Panc1 (cell line): ENCODE measurements at regions not wholly inside any gene's neighbourhood (a gene's known extent, or its start where the extent isn't known, plus 50 kb on each side); places are given as distances from the start of the nearest gene placed in this dataset.

Experiments used
- ATAC-seq: fragments of 200-7000 bp; cut with Tn5 transposase; 2 replicates; pipeline ENCODE4 v1.9.1; 2020; ENCODE audit warnings: mild to moderate bottlenecking, moderate library complexity
- BruUV-seq: library from RNA; stranded (reverse); fragments of 400-500 nt; replicated peaks from 2 replicates; lab custom pipeline; 2021; lab: Mats Ljungman, UMichigan
- CTCF ChIA-PET: fragments of 300-600 bp; sonication (Branson Sonifier 250); formaldehyde crosslinking; loops from one replicate; lab custom pipeline; 2022; ENCODE audit warnings: antibody characterized with exemption; lab: Charles Lee
- POLR2A ChIA-PET: fragments of 300-600 bp; sonication (Branson Sonifier 250); formaldehyde crosslinking; loops from one replicate; lab custom pipeline; 2022; ENCODE audit warnings: antibody characterized with exemption; lab: Charles Lee
- DNase-seq: peaks from one replicate; pipeline ENCODE4 v3.0.0-alpha.2; 2010; ENCODE audit warnings: low read depth, low spot score
- H3K27ac ChIP-seq: 2 replicates; pipeline ENCODE4 v1.5.1; 2011; ENCODE audit warnings: mild to moderate bottlenecking, low read length, inconsistent platforms
- H3K27me3 ChIP-seq: fragments of 200-500 bp; sonication (Bioruptor generic); 2 replicates; pipeline ENCODE4 v1.6.0; 2014; ENCODE audit warnings: low read length, inconsistent platforms; ENCODE audit not compliant: control insufficient read depth, insufficient read depth
- H3K36me3 ChIP-seq: fragments of 200-500 bp; sonication (Bioruptor generic); 2 replicates; pipeline ENCODE4 v1.5.1; 2014; ENCODE audit warnings: inconsistent platforms, mild to moderate bottlenecking, low read length, moderate library complexity; ENCODE audit not compliant: control insufficient read depth, insufficient read depth
- H3K4me1 ChIP-seq: 2 replicates; pipeline ENCODE4 v1.5.1; 2011; ENCODE audit warnings: inconsistent platforms, mild to moderate bottlenecking, low read length, moderate library complexity; ENCODE audit not compliant: control insufficient read depth, insufficient read depth
- H3K4me3 ChIP-seq, 2 experiments: 2 replicates each; pipeline ENCODE4 v1.5.1; 2011 to 2012; ENCODE audit warnings: low read depth in 2 of 2, low read length in 2 of 2, mild to moderate bottlenecking in 2 of 2, inconsistent platforms in 1 of 2, moderate library complexity in 1 of 2
- H3K9me3 ChIP-seq: fragments of 200-500 bp; sonication (Bioruptor generic); 2 replicates; pipeline ENCODE4 v1.5.1; 2014; ENCODE audit warnings: low read depth, mild to moderate bottlenecking, inconsistent platforms, low read length, moderate library complexity; ENCODE audit not compliant: control insufficient read depth, insufficient read depth
- CTCF ChIP-seq: fragments of 450-650 bp; IDR thresholded peaks from 2 replicates; pipeline ENCODE4 v1.5.1; 2017; ENCODE audit warnings: mild to moderate bottlenecking
- POLR2AphosphoS5 ChIP-seq: IDR thresholded peaks from 2 replicates; pipeline ENCODE4 v1.6.1; 2012; ENCODE audit warnings: mild to moderate bottlenecking, low read depth, low read length, moderate library complexity
- REST ChIP-seq, 2 experiments: IDR thresholded peaks; 2 replicates each; pipeline ENCODE4 v1.6.1; 2011 to 2012; ENCODE audit warnings: low read depth in 2 of 2, control low read depth in 1 of 2, low read length in 1 of 2, mild to moderate bottlenecking in 1 of 2, moderate library complexity in 1 of 2; ENCODE audit not compliant: insufficient read depth in 1 of 2
- SIN3A ChIP-seq: IDR thresholded peaks from 2 replicates; pipeline ENCODE4 v1.6.1; 2012; ENCODE audit warnings: low read depth, mild to moderate bottlenecking, low read length, moderate library complexity, borderline replicate concordance; ENCODE audit not compliant: insufficient read depth
- TCF7L2 ChIP-seq: IDR thresholded peaks from 2 replicates; pipeline ENCODE4 v1.6.1; 2011; ENCODE audit warnings: mild to moderate bottlenecking, low read depth, low read length, inconsistent platforms
- in situ Hi-C: cut with HindIII; loops from 2 replicates; pipeline ENCODE4 v1.10.0; 2016; ENCODE audit warnings: low sequenced_read_pairs, low pct_unique_long_range_greater_than_20kb
- intact Hi-C: fragments of 100-400 bp; cut with micrococcal nuclease; formaldehyde crosslinking; loops from one replicate; pipeline ENCODE4 v1.10.0; 2022; ENCODE audit not compliant: unreplicated experiment

- no TSS peak for BruUV-seq
- ChIA-PET POLR2A (no interaction called here), CTCF (no interaction called here)
- Histone ChIP-seq H3K36me3 (no peaks in the 10 kb centered on the region), H3K4me1 (no peaks in the 10 kb centered on the region), H3K27ac (no peak overlapping the region), H3K27me3 (no peaks in the 10 kb centered on the region), H3K4me3 (no peak overlapping the region), H3K9me3 (no peaks in the 10 kb centered on the region)
- ATAC-seq, result no peak
- intact Hi-C loops, result no loop called here
- DNase-seq, result no peak
- in situ Hi-C loops, result no loop called here
- no peak for TF ChIP-seq REST (IDR thresholded peaks at IDR 0.05; ENCODE audit: insufficient read depth in 1 of 2, low read depth in 2 of 2, low read length in 1 of 2)
- no peak for TF ChIP-seq TCF7L2
- no peak for TF ChIP-seq SIN3A
- TF ChIP-seq CTCF, result no peak
These were observed 133.3 kb downstream of the BOD1 start for GRCh38 chr5:173483160-173483559.

GRCh38 chr5:173481821-173482220 is 134.6 kb downstream of the BOD1 start:
- ChIA-PET POLR2A (no interaction called here), CTCF (no interaction called here)
- no peaks in the 10 kb centered on the region for H3K9me3 ChIP-seq
- H3K27me3 ChIP-seq, result no peaks in the 10 kb centered on the region
- TF ChIP-seq CTCF, result no peak
- TF ChIP-seq SIN3A, result no peak
- TF ChIP-seq POLR2AphosphoS5, result no peak
- TF ChIP-seq TCF7L2, result no peak
- TF ChIP-seq REST (IDR thresholded peaks at IDR 0.05; ENCODE audit: insufficient read depth in 1 of 2, low read depth in 2 of 2, low read length in 1 of 2), result no peak
- H3K27ac ChIP-seq, result no peak overlapping the region
- no peaks in the 10 kb centered on the region for H3K36me3 ChIP-seq
- no TSS peak for BruUV-seq
- H3K4me1 ChIP-seq, result no peaks in the 10 kb centered on the region; the same call in 1 of the 2 replicates
- DNase-seq, result no peak
- intact Hi-C loops (no loop called here), in situ Hi-C loops (no loop called here)
- no peak overlapping the region for H3K4me3 ChIP-seq
- no peak for ATAC-seq
